HCT116 (cell line): ENCODE measurements at regions not wholly inside any gene's neighbourhood (a gene's known extent, or its start where the extent isn't known, plus 50 kb on each side); places are given as distances from the start of the nearest gene placed in this dataset.

ENCODE experiments used
- ATAC-seq: fragments of 200-7000 bp; cut with Tn5 transposase; 2 replicates; pipeline ENCODE4 v1.9.1; 2020; ENCODE audit warnings: mild to moderate bottlenecking, moderate library complexity
- BruUV-seq: library from RNA; stranded (reverse); fragments of 400-500 nt; replicated peaks from 2 replicates; lab custom pipeline; 2021; lab: Mats Ljungman, UMichigan
- CTCF ChIA-PET: fragments of 300-600 bp; sonication (Branson Sonifier 250); formaldehyde crosslinking; loops from one replicate; lab custom pipeline; 2021; ENCODE audit warnings: antibody characterized with exemption; lab: Charles Lee
- POLR2A ChIA-PET: fragments of 300-600, 350-600 bp; sonication (Branson Sonifier 250); formaldehyde crosslinking; loops from one replicate; lab custom pipeline; 2021; ENCODE audit warnings: antibody characterized with exemption; lab: Charles Lee
- RAD21 ChIA-PET, 2 experiments: fragments of 300-600 bp; sonication (Branson Sonifier 250); formaldehyde crosslinking; loops; one replicate each; lab custom pipeline; 2023; ENCODE audit warnings: low total read pairs in 2 of 2; ENCODE audit not compliant: uncharacterized antibody in 2 of 2, unreplicated experiment in 2 of 2, low non-redundant PET in 1 of 2; lab: Charles Lee
- DNase-seq: peaks from one replicate; pipeline ENCODE4 v3.0.0-alpha.2; 2010; ENCODE audit warnings: low read depth, low spot score
- H2AFZ ChIP-seq: fragments of 200-600 bp; shearing (Covaris generic), sonication (generic); 2 replicates; pipeline ENCODE4 v1.6.1; 2017; ENCODE audit warnings: low read depth, mixed run types, mixed read lengths, antibody characterized with exemption, low read length; ENCODE audit not compliant: poor library complexity, severe bottlenecking
- H3K27ac ChIP-seq: 2 replicates; pipeline ENCODE4 v1.5.1; 2012; ENCODE audit warnings: low read depth, low read length
- H3K27me3 ChIP-seq: fragments of 200-600 bp; sonication (generic); 2 replicates; pipeline ENCODE4 v1.6.1; 2016; ENCODE audit warnings: mixed run types, low read length, mixed read lengths; ENCODE audit not compliant: insufficient read depth
- H3K36me3 ChIP-seq, 2 experiments: fragments of 200-500 bp in 1 of 2; fragments of 200-600 bp in 1 of 2; sonication (Bioruptor generic) in 1 of 2; sonication (generic) in 1 of 2; 2 replicates each; pipeline versions ENCODE4 v1.5.1 to v1.6.1; 2014 to 2016; ENCODE audit warnings: low read length in 2 of 2, inconsistent platforms in 1 of 2, mixed read lengths in 1 of 2, mixed run types in 1 of 2; ENCODE audit not compliant: insufficient read depth in 2 of 2, control insufficient read depth in 1 of 2
- H3K4me1 ChIP-seq, 2 experiments: fragments of 200-600 bp in 1 of 2; sonication (generic) in 1 of 2; 2 replicates each; pipeline versions ENCODE4 v1.5.1 to v1.6.1; 2012 to 2017; ENCODE audit warnings: low read length in 2 of 2, inconsistent platforms in 1 of 2, mild to moderate bottlenecking in 1 of 2, mixed read lengths in 1 of 2, mixed run types in 1 of 2, moderate library complexity in 1 of 2; ENCODE audit not compliant: insufficient read depth in 2 of 2, control insufficient read depth in 1 of 2
- H3K4me2 ChIP-seq: fragments of 200-600 bp; sonication (generic); 2 replicates; pipeline ENCODE4 v1.6.1; 2017; ENCODE audit warnings: mixed run types, low read length, mixed read lengths
- H3K4me3 ChIP-seq, 2 experiments: fragments of 200-600 bp in 1 of 2; sonication (generic) in 1 of 2; replicated peaks in 1 of 2; 2 replicates each; pipeline ENCODE4 v1.5.1; 2011 to 2016; ENCODE audit warnings: low read length in 2 of 2, control low read depth in 1 of 2, low read depth in 1 of 2, mild to moderate bottlenecking in 1 of 2, mixed read lengths in 1 of 2, mixed run types in 1 of 2
- H3K79me2 ChIP-seq: fragments of 200-600 bp; sonication (generic); 2 replicates; pipeline ENCODE4 v1.6.1; 2017; ENCODE audit warnings: mild to moderate bottlenecking, mixed run types, low read length, moderate library complexity, mixed read lengths; ENCODE audit not compliant: insufficient read depth
- H3K9ac ChIP-seq: fragments of 200-600 bp; sonication (generic); 2 replicates; pipeline ENCODE4 v1.6.1; 2016; ENCODE audit warnings: low read length, mixed read lengths
- H3K9me2 ChIP-seq: fragments of 200-600 bp; sonication (generic), shearing (Covaris generic); 2 replicates; pipeline ENCODE4 v1.6.1; 2017; ENCODE audit warnings: mixed run types, mild to moderate bottlenecking, moderate library complexity; ENCODE audit not compliant: insufficient read depth
- H3K9me3 ChIP-seq, 2 experiments: fragments of 200-500 bp in 1 of 2; fragments of 200-600 bp in 1 of 2; sonication (Bioruptor generic) in 1 of 2; sonication (generic) in 1 of 2; 2 replicates each; pipeline ENCODE4 v1.6.1; 2014 to 2017; ENCODE audit warnings: low read length in 2 of 2, mixed read lengths in 2 of 2, inconsistent platforms in 1 of 2, low read depth in 1 of 2, mild to moderate bottlenecking in 1 of 2, mixed run types in 1 of 2, moderate library complexity in 1 of 2; ENCODE audit not compliant: control insufficient read depth in 1 of 2, insufficient read depth in 1 of 2
- H4K20me1 ChIP-seq: fragments of 200-600 bp; sonication (generic), shearing (Covaris generic); 2 replicates; pipeline ENCODE4 v1.6.1; 2017; ENCODE audit warnings: mixed run types, mild to moderate bottlenecking, moderate library complexity; ENCODE audit not compliant: insufficient read depth
- ATF3 ChIP-seq: IDR thresholded peaks from 2 replicates; pipeline ENCODE4 v1.6.1; 2012
- CBX3 ChIP-seq: IDR thresholded peaks from 2 replicates; pipeline ENCODE4 v1.6.1; 2012; ENCODE audit warnings: low read depth
- CEBPB ChIP-seq: IDR thresholded peaks from 2 replicates; pipeline ENCODE4 v1.6.1; 2012; ENCODE audit warnings: low read depth
- EZH2 ChIP-seq: fragments of 200-600 bp; sonication (generic); IDR thresholded peaks from 2 replicates; pipeline ENCODE4 v1.6.1; 2017; ENCODE audit warnings: antibody characterized with exemption, mixed run types
- EZH2phosphoT487 ChIP-seq: fragments of 200-600 bp; IDR thresholded peaks from 2 replicates; pipeline ENCODE4 v1.6.1; 2018; ENCODE audit warnings: antibody characterized with exemption, borderline replicate concordance
- FOSL1 ChIP-seq: IDR thresholded peaks from 2 replicates; pipeline ENCODE4 v1.6.1; 2012; ENCODE audit warnings: low read depth
- POLR2A ChIP-seq: IDR thresholded peaks from 2 replicates; pipeline ENCODE4 v1.7.0; 2011; ENCODE audit warnings: borderline replicate concordance; ENCODE audit not compliant: insufficient read depth, insufficient read length; ENCODE audit errors: extremely low read depth
- POLR2AphosphoS5 ChIP-seq: IDR thresholded peaks from 2 replicates; pipeline ENCODE4 v1.6.1; 2011; ENCODE audit warnings: mild to moderate bottlenecking, low read depth, low read length, moderate library complexity
- SIN3A ChIP-seq: IDR thresholded peaks from 2 replicates; pipeline ENCODE4 v1.6.1; 2012; ENCODE audit warnings: low read depth
- SP1 ChIP-seq: IDR thresholded peaks from 2 replicates; pipeline ENCODE4 v1.6.1; 2012; ENCODE audit warnings: low read depth
- SRF ChIP-seq: IDR thresholded peaks from 2 replicates; pipeline ENCODE4 v1.6.1; 2012; ENCODE audit warnings: low read depth
- TCF7L2 ChIP-seq: IDR thresholded peaks from 2 replicates; pipeline ENCODE4 v1.7.0; 2011; ENCODE audit warnings: borderline replicate concordance, inconsistent platforms; ENCODE audit not compliant: insufficient read depth, insufficient read length; ENCODE audit errors: extremely low read depth
- YY1 ChIP-seq: IDR thresholded peaks from 2 replicates; pipeline ENCODE4 v1.6.1; 2011; ENCODE audit warnings: low read length, low read depth, moderate library complexity, mild to moderate bottlenecking; ENCODE audit not compliant: insufficient replicate concordance; ENCODE audit errors: extremely low read depth
- ZFX ChIP-seq: fragments of 450-650 bp; IDR thresholded peaks from 2 replicates; pipeline ENCODE4 v1.6.1; 2017
- intact Hi-C: fragments of 100-400 bp; cut with micrococcal nuclease; formaldehyde crosslinking; loops from 2 replicates; pipeline ENCODE4 v1.10.0; 2022
- TF ChIP-seq, protein P1 (sequence below): IDR thresholded peaks from 2 replicates; pipeline ENCODE4 v1.6.1; 2011; ENCODE audit warnings: mild to moderate bottlenecking, low read length, moderate library complexity; ENCODE audit not compliant: insufficient replicate concordance; ENCODE audit errors: extremely low read depth
- TF ChIP-seq, protein P2 (sequence below), 3 experiments: fragments of 200-600 bp in 1 of 3; sonication (generic) in 1 of 3; IDR thresholded peaks in 2 of 3; conservative IDR thresholded peaks in 1 of 3; 2 replicates each; pipeline ENCODE4 v1.5.1; 2012 to 2017; ENCODE audit warnings: low read depth in 2 of 3, low read length in 2 of 3, antibody characterized with exemption in 1 of 3, borderline replicate concordance in 1 of 3, control low read depth in 1 of 3, mild to moderate bottlenecking in 1 of 3, mixed read lengths in 1 of 3, mixed run types in 1 of 3, moderate library complexity in 1 of 3; ENCODE audit not compliant: insufficient read depth in 1 of 3
- TF ChIP-seq, protein P3 (sequence below): IDR thresholded peaks from 2 replicates; pipeline ENCODE4 v1.6.1; 2012

DNA sequence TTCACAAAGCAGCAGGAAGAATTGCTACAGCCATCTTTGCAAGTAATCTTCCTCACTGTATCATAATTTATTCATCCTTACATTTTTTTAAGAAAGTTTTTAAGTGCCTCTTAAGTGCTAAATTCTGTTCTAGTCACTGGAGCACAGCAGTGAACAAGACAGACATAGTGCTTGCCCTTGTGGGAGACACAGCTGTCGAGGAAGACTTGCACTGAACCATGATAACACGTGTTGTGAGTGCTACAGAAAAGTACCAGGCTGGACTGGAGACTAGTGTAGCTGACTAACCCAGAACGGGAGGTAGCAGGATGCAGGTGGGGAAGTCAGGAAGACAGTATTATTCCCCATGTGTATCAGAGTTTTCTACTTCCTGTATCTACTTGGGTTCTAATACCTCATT lies 300.6 kb downstream of the TBL1XR1 start:
- Histone ChIP-seq H3K4me2 (no peak overlapping the region), H3K9me2 (0 out of 2 replicates have a peak, but pooled peaks cover 3% of the 10 kb centered on the region), H3K4me3 (no peak overlapping the region), H2AFZ (no peak overlapping the region), H3K9ac (no peak overlapping the region), H3K27ac (no peak overlapping the region), H4K20me1 (no peaks in the 10 kb centered on the region), H3K9me3 (no peaks in the 10 kb centered on the region), H3K79me2 (no peaks in the 10 kb centered on the region), H3K36me3 (no peaks in the 10 kb centered on the region), H3K4me1 (no peaks in the 10 kb centered on the region), H3K27me3 (no peaks in the 10 kb centered on the region)
- DNase-seq (no peak), ATAC-seq (no peak)
- TF ChIP-seq EZH2phosphoT487 (no peak), POLR2AphosphoS5 (no peak), CBX3 (no peak), SP1 (no peak), FOSL1 (no peak), ATF3 (no peak), YY1 (no peak), CEBPB (no peak), SRF (no peak), EZH2 (no peak), ZFX (no peak), POLR2A (no peak), SIN3A (no peak), TCF7L2 (no peak)
- TF ChIP-seq, protein P1, sequence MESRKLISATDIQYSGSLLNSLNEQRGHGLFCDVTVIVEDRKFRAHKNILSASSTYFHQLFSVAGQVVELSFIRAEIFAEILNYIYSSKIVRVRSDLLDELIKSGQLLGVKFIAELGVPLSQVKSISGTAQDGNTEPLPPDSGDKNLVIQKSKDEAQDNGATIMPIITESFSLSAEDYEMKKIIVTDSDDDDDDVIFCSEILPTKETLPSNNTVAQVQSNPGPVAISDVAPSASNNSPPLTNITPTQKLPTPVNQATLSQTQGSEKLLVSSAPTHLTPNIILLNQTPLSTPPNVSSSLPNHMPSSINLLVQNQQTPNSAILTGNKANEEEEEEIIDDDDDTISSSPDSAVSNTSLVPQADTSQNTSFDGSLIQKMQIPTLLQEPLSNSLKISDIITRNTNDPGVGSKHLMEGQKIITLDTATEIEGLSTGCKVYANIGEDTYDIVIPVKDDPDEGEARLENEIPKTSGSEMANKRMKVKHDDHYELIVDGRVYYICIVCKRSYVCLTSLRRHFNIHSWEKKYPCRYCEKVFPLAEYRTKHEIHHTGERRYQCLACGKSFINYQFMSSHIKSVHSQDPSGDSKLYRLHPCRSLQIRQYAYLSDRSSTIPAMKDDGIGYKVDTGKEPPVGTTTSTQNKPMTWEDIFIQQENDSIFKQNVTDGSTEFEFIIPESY, result no peak
- TF ChIP-seq, protein P2, sequence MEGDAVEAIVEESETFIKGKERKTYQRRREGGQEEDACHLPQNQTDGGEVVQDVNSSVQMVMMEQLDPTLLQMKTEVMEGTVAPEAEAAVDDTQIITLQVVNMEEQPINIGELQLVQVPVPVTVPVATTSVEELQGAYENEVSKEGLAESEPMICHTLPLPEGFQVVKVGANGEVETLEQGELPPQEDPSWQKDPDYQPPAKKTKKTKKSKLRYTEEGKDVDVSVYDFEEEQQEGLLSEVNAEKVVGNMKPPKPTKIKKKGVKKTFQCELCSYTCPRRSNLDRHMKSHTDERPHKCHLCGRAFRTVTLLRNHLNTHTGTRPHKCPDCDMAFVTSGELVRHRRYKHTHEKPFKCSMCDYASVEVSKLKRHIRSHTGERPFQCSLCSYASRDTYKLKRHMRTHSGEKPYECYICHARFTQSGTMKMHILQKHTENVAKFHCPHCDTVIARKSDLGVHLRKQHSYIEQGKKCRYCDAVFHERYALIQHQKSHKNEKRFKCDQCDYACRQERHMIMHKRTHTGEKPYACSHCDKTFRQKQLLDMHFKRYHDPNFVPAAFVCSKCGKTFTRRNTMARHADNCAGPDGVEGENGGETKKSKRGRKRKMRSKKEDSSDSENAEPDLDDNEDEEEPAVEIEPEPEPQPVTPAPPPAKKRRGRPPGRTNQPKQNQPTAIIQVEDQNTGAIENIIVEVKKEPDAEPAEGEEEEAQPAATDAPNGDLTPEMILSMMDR (IDR thresholded peaks at IDR 0.05 in 2 of 3, conservative IDR thresholded peaks at IDR 0.05 in 1 of 3; ENCODE audit: borderline replicate concordance in 1 of 3, insufficient read depth in 1 of 3, low read depth in 2 of 3, low read length in 2 of 3), result no peak
- TF ChIP-seq, protein P3, sequence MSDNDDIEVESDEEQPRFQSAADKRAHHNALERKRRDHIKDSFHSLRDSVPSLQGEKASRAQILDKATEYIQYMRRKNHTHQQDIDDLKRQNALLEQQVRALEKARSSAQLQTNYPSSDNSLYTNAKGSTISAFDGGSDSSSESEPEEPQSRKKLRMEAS, result no peak
- ChIA-PET POLR2A (no interaction called here), CTCF (no interaction called here), RAD21 (no interaction called here)
- no TSS peak for BruUV-seq
- intact Hi-C loops, result no loop called here
